ENCODE measurements at regions not wholly inside any gene's neighbourhood (a gene's known extent, or its start where the extent isn't known, plus 50 kb on each side); places are given as distances from the start of the nearest gene placed in this dataset.

- TF ChIP-seq POLR2AphosphoS5 (IDR thresholded peaks at IDR 0.05) (no peak), CTCF (IDR thresholded peaks at IDR 0.05) (no peak), POLR2A (IDR thresholded peaks at IDR 0.05) (no peak)
Measured at GRCh38 chr20:12911372-12911771, 97.4 kb upstream of the SPTLC3 start.

All from upper lobe of left lung (tissue), 4 donors.